Upper lobe of left lung (tissue), 6 donors: ENCODE measurements at regions not wholly inside any gene's neighbourhood (a gene's known extent, or its start where the extent isn't known, plus 50 kb on each side); places are given as distances from the start of the nearest gene placed in this dataset.

ENCODE experiments used
- ATAC-seq, 2 donors: fragments of 200-7000 bp; cut with Tn5 transposase; one replicate each; pipeline ENCODE4 v1.9.1; 2022; ENCODE audit warnings: mild to moderate bottlenecking in 2 of 2, moderate library complexity in 2 of 2; ENCODE audit not compliant: low FRiP score in 2 of 2
- DNase-seq, 2 donors: peaks; one replicate each; pipeline ENCODE4 v3.0.0-alpha.2; 2019 to 2020
- H3K27ac ChIP-seq, 4 donors: fragments of 200-600 bp; sonication (generic); one replicate each; pipeline ENCODE4 v1.5.1; 2016 to 2019
- H3K27me3 ChIP-seq, 4 donors: fragments of 200-600 bp; sonication (generic); one replicate each; pipeline ENCODE4 v1.5.1; 2017 to 2019
- H3K36me3 ChIP-seq, 4 donors: fragments of 200-600 bp; sonication (generic); one replicate each; pipeline ENCODE4 v1.5.1; 2016 to 2019
- H3K4me1 ChIP-seq, 4 donors: fragments of 200-600 bp; sonication (generic); one replicate each; pipeline ENCODE4 v1.5.1; 2018 to 2019
- H3K4me3 ChIP-seq, 4 donors: fragments of 200-600 bp; sonication (generic); one replicate each; pipeline ENCODE4 v1.5.1; 2017 to 2019; ENCODE audit warnings: mild to moderate bottlenecking in 2 of 4, moderate library complexity in 1 of 4
- H3K9me3 ChIP-seq, 4 donors: fragments of 200-600 bp; sonication (generic); one replicate each; pipeline ENCODE4 v1.5.1; 2018 to 2019
- EP300 ChIP-seq, 4 donors: sonication (generic); formaldehyde crosslinking; IDR thresholded peaks; one replicate each; pipeline ENCODE4 v1.5.1; 2017; ENCODE audit warnings: antibody characterized with exemption in 4 of 4, control low read depth in 2 of 4
- POLR2A ChIP-seq, 4 donors: fragments of 450-650 bp; IDR thresholded peaks; one replicate each; pipeline ENCODE4 v1.5.1; 2016 to 2017; ENCODE audit warnings: antibody characterized with exemption in 4 of 4, mild to moderate bottlenecking in 2 of 4
- POLR2AphosphoS5 ChIP-seq, 2 donors: sonication (generic); formaldehyde crosslinking; IDR thresholded peaks; one replicate each; pipeline ENCODE4 v1.5.1; 2017; ENCODE audit warnings: antibody characterized with exemption in 2 of 2
- WGBS, 2 donors: methylation state at CpG; one replicate each; pipeline ENCODE4 v1.1.5; 2017 to 2018; 5-methylcytosine and 5-hydroxymethylcytosine counted together
- TF ChIP-seq, protein P1 (sequence below), 6 experiments: fragments of 450-650 bp in 4 of 6; fragments of 200-600 bp in 2 of 6; sonication (generic) in 2 of 6; IDR thresholded peaks; one replicate each; pipeline ENCODE4 v1.5.1; 2016 to 2019; ENCODE audit warnings: antibody characterized with exemption in 6 of 6
- donor health status: DM: no; HTN: no; CAD: no; lungs with moderate emphysema.
- donor health status: DM: no; HTN: yes; CAD: no; lungs with severe emphysema.

DNA sequence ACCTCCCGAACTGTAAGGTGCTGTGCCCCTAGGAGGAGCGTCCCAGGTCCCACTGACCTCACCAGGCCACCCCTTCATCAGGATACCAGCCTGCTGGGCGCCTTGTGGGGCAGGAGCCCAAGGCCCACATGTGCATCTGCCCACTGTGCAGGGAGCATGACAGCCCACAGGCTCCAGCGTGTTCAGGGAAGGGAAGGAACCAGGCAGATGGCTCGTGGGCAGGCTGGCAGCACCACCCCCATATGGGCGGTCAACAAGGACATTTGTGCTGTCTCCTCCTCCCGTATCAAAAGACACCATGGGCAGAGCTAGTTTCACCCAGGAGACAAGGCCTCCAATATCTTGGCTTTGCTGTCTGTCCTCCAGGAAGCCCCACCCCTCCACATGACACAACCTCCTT is 85.5 kb upstream of the PPP1R26 start:
- ATAC-seq = no peak
- DNase-seq = no peak
- TF ChIP-seq EP300 (IDR thresholded peaks at IDR 0.05) = no peak
- TF ChIP-seq, protein P1, sequence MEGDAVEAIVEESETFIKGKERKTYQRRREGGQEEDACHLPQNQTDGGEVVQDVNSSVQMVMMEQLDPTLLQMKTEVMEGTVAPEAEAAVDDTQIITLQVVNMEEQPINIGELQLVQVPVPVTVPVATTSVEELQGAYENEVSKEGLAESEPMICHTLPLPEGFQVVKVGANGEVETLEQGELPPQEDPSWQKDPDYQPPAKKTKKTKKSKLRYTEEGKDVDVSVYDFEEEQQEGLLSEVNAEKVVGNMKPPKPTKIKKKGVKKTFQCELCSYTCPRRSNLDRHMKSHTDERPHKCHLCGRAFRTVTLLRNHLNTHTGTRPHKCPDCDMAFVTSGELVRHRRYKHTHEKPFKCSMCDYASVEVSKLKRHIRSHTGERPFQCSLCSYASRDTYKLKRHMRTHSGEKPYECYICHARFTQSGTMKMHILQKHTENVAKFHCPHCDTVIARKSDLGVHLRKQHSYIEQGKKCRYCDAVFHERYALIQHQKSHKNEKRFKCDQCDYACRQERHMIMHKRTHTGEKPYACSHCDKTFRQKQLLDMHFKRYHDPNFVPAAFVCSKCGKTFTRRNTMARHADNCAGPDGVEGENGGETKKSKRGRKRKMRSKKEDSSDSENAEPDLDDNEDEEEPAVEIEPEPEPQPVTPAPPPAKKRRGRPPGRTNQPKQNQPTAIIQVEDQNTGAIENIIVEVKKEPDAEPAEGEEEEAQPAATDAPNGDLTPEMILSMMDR (IDR thresholded peaks at IDR 0.05) = no peak
- no peak for TF ChIP-seq POLR2AphosphoS5 (IDR thresholded peaks at IDR 0.05)
- Histone ChIP-seq H3K4me3 (no peak overlapping the region), H3K4me1 (no peaks in the 10 kb centered on the region), H3K27ac (no peak overlapping the region), H3K36me3 (no peaks in the 10 kb centered on the region), H3K27me3 (no peaks in the 10 kb centered on the region), H3K9me3 (peaks cover 0 to 12% (median 0%) of the 10 kb centered on the region in 4 donors)
- 83 to 90% methylated on average over 1 to 6 of the region's 7 CpGs for WGBS, 2 donors

GRCh38 chr9:135394699-135395645 is 84.6 kb upstream of the PPP1R26 start:
- no peak for DNase-seq
- Histone ChIP-seq H3K27ac (no peak overlapping the region), H3K9me3 (peaks cover 0 to 12% (median 0%) of the 10 kb centered on the region in 4 donors), H3K4me3 (no peak overlapping the region), H3K4me1 (no peaks in the 10 kb centered on the region), H3K36me3 (no peaks in the 10 kb centered on the region), H3K27me3 (no peaks in the 10 kb centered on the region)
- TF ChIP-seq POLR2AphosphoS5 (IDR thresholded peaks at IDR 0.05) = no peak
- TF ChIP-seq, protein P1 (IDR thresholded peaks at IDR 0.05) = no peak
- no peak for TF ChIP-seq POLR2A (IDR thresholded peaks at IDR 0.05)
- TF ChIP-seq EP300 (IDR thresholded peaks at IDR 0.05) = no peak
- ATAC-seq = no peak
- 78 to 87% methylated on average over 4 to 5 of the region's 5 CpGs for WGBS, 2 donors

DNA sequence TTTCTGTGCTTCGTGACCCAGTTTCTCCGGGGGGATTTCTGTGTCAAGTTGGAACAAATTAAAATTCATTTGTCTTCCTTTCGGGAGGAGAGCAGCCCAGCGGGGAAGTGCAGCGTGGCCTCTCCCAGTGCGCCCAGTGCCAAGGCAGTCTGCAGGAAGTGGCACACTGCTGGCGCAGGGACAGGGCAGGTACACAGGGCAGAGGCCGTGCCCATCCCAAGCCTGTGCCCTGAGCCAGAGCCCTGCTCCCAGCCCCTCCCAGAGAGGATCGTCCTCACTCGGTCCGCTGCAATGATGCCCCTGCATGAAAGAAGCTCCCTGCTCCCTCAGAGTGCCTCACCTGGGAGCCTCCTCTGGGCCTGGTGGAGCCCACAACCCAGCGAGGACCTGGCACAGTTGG is 82.4 kb upstream of the PPP1R26 start:
- TF ChIP-seq EP300 (IDR thresholded peaks at IDR 0.05) (no peak), POLR2A (IDR thresholded peaks at IDR 0.05) (no peak), POLR2AphosphoS5 (IDR thresholded peaks at IDR 0.05) (no peak)
- TF ChIP-seq, protein P1 (IDR thresholded peaks at IDR 0.05) = no peak
- 97 to 99% methylated on average over 7 to 9 of the region's 12 CpGs for WGBS, 2 donors
- Histone ChIP-seq H3K4me1 (no peaks in the 10 kb centered on the region), H3K36me3 (no peaks in the 10 kb centered on the region), H3K27ac (no peak overlapping the region), H3K4me3 (no peak overlapping the region), H3K9me3 (peaks cover 0 to 12% (median 0%) of the 10 kb centered on the region in 4 donors), H3K27me3 (no peaks in the 10 kb centered on the region)
- ATAC-seq (no peak), DNase-seq (peak in 1 of 2 donors; percentile 66)

- Histone ChIP-seq H3K27ac (no peak overlapping the region), H3K27me3 (no peaks in the 10 kb centered on the region), H3K4me3 (no peak overlapping the region), H3K36me3 (no peaks in the 10 kb centered on the region), H3K4me1 (no peaks in the 10 kb centered on the region), H3K9me3 (peaks cover 0 to 12% (median 0%) of the 10 kb centered on the region in 4 donors)
- WGBS, 2 donors = 81 to 89% methylated on average over 10 to 15 of the region's 18 CpGs
- TF ChIP-seq EP300 (IDR thresholded peaks at IDR 0.05) = no peak
- no peak for TF ChIP-seq POLR2AphosphoS5 (IDR thresholded peaks at IDR 0.05)
- no peak for TF ChIP-seq POLR2A (IDR thresholded peaks at IDR 0.05)
- TF ChIP-seq, protein P1 (IDR thresholded peaks at IDR 0.05) = no peak
- DNase-seq (peak in 1 of 2 donors; percentile 57), ATAC-seq (peak in 1 of 2 donors; percentile 4)
Observed at GRCh38 chr9:135399000-135399649, 80.5 kb upstream of the PPP1R26 start.
